Eye (tissue), 1 donor: ENCODE measurements at regions not wholly inside any gene's neighbourhood (a gene's known extent, or its start where the extent isn't known, plus 50 kb on each side); places are given as distances from the start of the nearest gene placed in this dataset.
A peak's percentile ranks its signal among the peaks of the same experiment; 100 is the strongest.

Experiments used
- DNase-seq: peaks from one replicate; pipeline ENCODE4 v3.0.0-alpha.2; 2015

- DNase-seq = no peak
These were observed 203.4 kb downstream of the KIF18A start for GRCh38 chr11:27904358-27905055.

GRCh38 chr11:27902981-27903624 is 202.8 kb upstream of the BDNF start:
- DNase-seq = no peak

GRCh38 chr11:27898166-27898565 is 197.9 kb upstream of the BDNF start:
- no peak for DNase-seq

- no peak for DNase-seq
These were observed 195.8 kb upstream of the BDNF start for GRCh38 chr11:27896096-27896495.

GRCh38 chr11:27894552-27894951 is 194.3 kb upstream of the BDNF start:
- DNase-seq = no peak

GRCh38 chr11:27886857-27887256 is 186.6 kb upstream of the BDNF start:
- peak; percentile 6 for DNase-seq

GRCh38 chr11:27882066-27882697 is 181.9 kb upstream of the BDNF start:
- no peak for DNase-seq

GRCh38 chr11:27875831-27876775 is 175.8 kb upstream of the BDNF start:
- no peak for DNase-seq

GRCh38 chr11:27874998-27875830 is 175.0 kb upstream of the BDNF start:
- DNase-seq = peak; percentile 46

- no peak for DNase-seq
These were observed 173.4 kb upstream of the BDNF start for GRCh38 chr11:27873664-27874063.

- DNase-seq = no peak
These were observed 170.8 kb upstream of the BDNF start for GRCh38 chr11:27871056-27871455.

- DNase-seq = no peak
These were observed 169.4 kb upstream of the BDNF start for GRCh38 chr11:27869701-27870100.

GRCh38 chr11:27868709-27869108 is 168.5 kb upstream of the BDNF start:
- no peak for DNase-seq

- no peak for DNase-seq
These were observed 168.0 kb upstream of the BDNF start for GRCh38 chr11:27868226-27868625.

- no peak for DNase-seq
These were observed 164.8 kb upstream of the BDNF start for GRCh38 chr11:27865105-27865504.

- no peak for DNase-seq
These were observed 164.4 kb upstream of the BDNF start for GRCh38 chr11:27864611-27865010.

- DNase-seq = peak; percentile 50
These were observed 163.8 kb upstream of the BDNF start for GRCh38 chr11:27864091-27864491.

- no peak for DNase-seq
These were observed 163.4 kb upstream of the BDNF start for GRCh38 chr11:27863637-27864036.

GRCh38 chr11:27861706-27862430 is 161.6 kb upstream of the BDNF start:
- no peak for DNase-seq

GRCh38 chr11:27860811-27861210 is 160.6 kb upstream of the BDNF start:
- DNase-seq = no peak

- DNase-seq = no peak
These were observed 158.6 kb upstream of the BDNF start for GRCh38 chr11:27858866-27859265.
